ENCODE measurements at regions not wholly inside any gene's neighbourhood (a gene's known extent, or its start where the extent isn't known, plus 50 kb on each side); places are given as distances from the start of the nearest gene placed in this dataset.

DNA sequence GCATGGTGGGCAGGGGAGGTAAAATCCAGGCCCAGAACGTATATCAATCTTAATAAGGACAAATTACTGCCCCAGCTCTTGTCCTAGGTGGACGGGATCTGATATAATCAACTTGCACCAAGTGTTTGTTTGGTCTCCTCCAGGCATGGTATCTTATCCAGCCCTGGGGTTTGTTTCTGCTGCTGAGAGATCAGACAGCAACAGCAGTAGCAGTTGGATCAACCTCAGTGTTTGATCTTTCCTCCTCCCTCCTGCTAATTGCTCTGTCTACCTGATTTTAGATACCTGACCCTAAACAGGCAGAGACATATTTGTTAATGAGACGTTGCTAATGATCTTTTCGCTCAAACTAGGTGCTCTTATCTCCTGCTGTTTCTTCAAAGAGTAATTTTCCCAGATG is 100.4 kb upstream of the BACH2 start:
- H3K27me3 ChIP-seq (ENCODE audit: control insufficient read depth, insufficient read depth, low read length), result no peaks in the 10 kb centered on the region
- H3K36me3 ChIP-seq (ENCODE audit: control insufficient read depth, insufficient read depth, low read length), result no peaks in the 10 kb centered on the region
- H3K4me1 ChIP-seq (ENCODE audit: control insufficient read depth, insufficient read depth, low read length), result no peaks in the 10 kb centered on the region
- 63% methylated on average over 4 of the region's 4 CpGs for WGBS (ENCODE audit: insufficient coverage)
- H3K4me3 ChIP-seq (ENCODE audit: low read depth, low read length), result no peak overlapping the region
- DNase-seq (ENCODE audit: low read depth in 4 of 6, low spot score in 6 of 6), result no peak
- H3K9me3 ChIP-seq (ENCODE audit: control insufficient read depth, insufficient read depth, low read length), result no peaks in the 10 kb centered on the region
- H3K27ac ChIP-seq (ENCODE audit: low read depth, low read length), result no peak overlapping the region

GRCh38 chr6:90393232-90393884 is 96.7 kb upstream of the BACH2 start:
- peak in 4 of 6 donors; percentile 52 to 93 (median 68) for DNase-seq (ENCODE audit: low read depth in 4 of 6, low spot score in 6 of 6)
- no peaks in the 10 kb centered on the region for H3K9me3 ChIP-seq (ENCODE audit: control insufficient read depth, insufficient read depth, low read length)
- no peak overlapping the region for H3K4me3 ChIP-seq (ENCODE audit: low read depth, low read length)
- WGBS (ENCODE audit: insufficient coverage), result 46% methylated on average over 4 of the region's 7 CpGs
- no peaks in the 10 kb centered on the region for H3K36me3 ChIP-seq (ENCODE audit: control insufficient read depth, insufficient read depth, low read length)
- H3K27ac ChIP-seq (ENCODE audit: low read depth, low read length), result no peak overlapping the region
- no peaks in the 10 kb centered on the region for H3K27me3 ChIP-seq (ENCODE audit: control insufficient read depth, insufficient read depth, low read length)
- H3K4me1 ChIP-seq (ENCODE audit: control insufficient read depth, insufficient read depth, low read length), result no peaks in the 10 kb centered on the region

DNA sequence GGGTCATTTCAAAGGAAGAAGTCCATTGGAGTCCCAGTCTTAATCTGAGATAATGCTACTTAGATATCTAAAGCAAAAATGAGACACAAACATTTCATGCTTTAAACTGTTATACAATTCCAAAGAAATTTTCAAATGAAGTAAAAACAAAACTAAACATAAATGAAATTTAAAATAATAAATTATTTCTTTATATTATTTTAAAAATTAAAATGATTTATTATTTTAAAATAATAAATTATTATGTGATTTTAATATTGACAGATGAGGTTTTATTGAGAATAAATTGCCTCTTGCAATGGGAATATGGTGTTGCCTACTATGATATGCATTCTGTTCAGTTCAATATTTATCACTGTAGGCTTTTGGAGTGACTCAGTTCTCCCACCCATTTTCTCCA is 93.7 kb upstream of the BACH2 start:
- no peak for DNase-seq (ENCODE audit: low read depth in 4 of 6, low spot score in 6 of 6)
- no peak overlapping the region for H3K27ac ChIP-seq (ENCODE audit: low read depth, low read length)
- no peaks in the 10 kb centered on the region for H3K36me3 ChIP-seq (ENCODE audit: control insufficient read depth, insufficient read depth, low read length)

GRCh38 chr6:90388395-90388794 is 91.8 kb upstream of the BACH2 start:
- no peaks in the 10 kb centered on the region for H3K4me1 ChIP-seq (ENCODE audit: control insufficient read depth, insufficient read depth, low read length)
- H3K36me3 ChIP-seq (ENCODE audit: control insufficient read depth, insufficient read depth, low read length), result no peaks in the 10 kb centered on the region
- no peak overlapping the region for H3K4me3 ChIP-seq (ENCODE audit: low read depth, low read length)
- no peaks in the 10 kb centered on the region for H3K9me3 ChIP-seq (ENCODE audit: control insufficient read depth, insufficient read depth, low read length)
- DNase-seq (ENCODE audit: low read depth in 4 of 6, low spot score in 6 of 6), result no peak
- H3K27me3 ChIP-seq (ENCODE audit: control insufficient read depth, insufficient read depth, low read length), result no peaks in the 10 kb centered on the region
- WGBS (ENCODE audit: insufficient coverage), result no CpG with 5 or more reads among the region's 5 CpGs
- no peak overlapping the region for H3K27ac ChIP-seq (ENCODE audit: low read depth, low read length)

More for the DNA sequence above, 93.7 kb upstream of the BACH2 start:
- Histone ChIP-seq H3K9me3 (ENCODE audit: control insufficient read depth, insufficient read depth, low read length) (no peaks in the 10 kb centered on the region), H3K4me3 (ENCODE audit: low read depth, low read length) (no peak overlapping the region), H3K4me1 (ENCODE audit: control insufficient read depth, insufficient read depth, low read length) (no peaks in the 10 kb centered on the region), H3K27me3 (ENCODE audit: control insufficient read depth, insufficient read depth, low read length) (no peaks in the 10 kb centered on the region)

- WGBS (ENCODE audit: insufficient coverage), result no CpG with 5 or more reads among the region's 1 CpG
- Histone ChIP-seq H3K36me3 (ENCODE audit: control insufficient read depth, insufficient read depth, low read length) (no peaks in the 10 kb centered on the region), H3K27me3 (ENCODE audit: control insufficient read depth, insufficient read depth, low read length) (no peaks in the 10 kb centered on the region), H3K27ac (ENCODE audit: low read depth, low read length) (no peak overlapping the region), H3K4me3 (ENCODE audit: low read depth, low read length) (no peak overlapping the region), H3K4me1 (ENCODE audit: control insufficient read depth, insufficient read depth, low read length) (no peaks in the 10 kb centered on the region), H3K9me3 (ENCODE audit: control insufficient read depth, insufficient read depth, low read length) (no peaks in the 10 kb centered on the region)
- DNase-seq (ENCODE audit: low read depth in 4 of 6, low spot score in 6 of 6), result no peak
These were observed 91.2 kb upstream of the BACH2 start for GRCh38 chr6:90387826-90388225.

- no peaks in the 10 kb centered on the region for H3K36me3 ChIP-seq (ENCODE audit: control insufficient read depth, insufficient read depth, low read length)
- no peak for DNase-seq (ENCODE audit: low read depth in 4 of 6, low spot score in 6 of 6)
- H3K9me3 ChIP-seq (ENCODE audit: control insufficient read depth, insufficient read depth, low read length), result no peaks in the 10 kb centered on the region
- 86% methylated on average over 4 of the region's 5 CpGs for WGBS (ENCODE audit: insufficient coverage)
- H3K27me3 ChIP-seq (ENCODE audit: control insufficient read depth, insufficient read depth, low read length), result no peaks in the 10 kb centered on the region
- no peaks in the 10 kb centered on the region for H3K4me1 ChIP-seq (ENCODE audit: control insufficient read depth, insufficient read depth, low read length)
- H3K4me3 ChIP-seq (ENCODE audit: low read depth, low read length), result no peak overlapping the region
- H3K27ac ChIP-seq (ENCODE audit: low read depth, low read length), result no peak overlapping the region
These were observed 90.7 kb upstream of the BACH2 start for GRCh38 chr6:90387383-90387775.

- H3K36me3 ChIP-seq (ENCODE audit: control insufficient read depth, insufficient read depth, low read length), result no peaks in the 10 kb centered on the region
- no peaks in the 10 kb centered on the region for H3K9me3 ChIP-seq (ENCODE audit: control insufficient read depth, insufficient read depth, low read length)
- DNase-seq (ENCODE audit: low read depth in 4 of 6, low spot score in 6 of 6), result peak in 2 of 6 donors; percentile 53 to 55
- H3K4me3 ChIP-seq (ENCODE audit: low read depth, low read length), result no peak overlapping the region
- 24% methylated on average over 7 of the region's 10 CpGs for WGBS (ENCODE audit: insufficient coverage)
- H3K4me1 ChIP-seq (ENCODE audit: control insufficient read depth, insufficient read depth, low read length), result no peaks in the 10 kb centered on the region
- peaks cover 2% of the 10 kb centered on the region for H3K27me3 ChIP-seq (ENCODE audit: control insufficient read depth, insufficient read depth, low read length)
- no peak overlapping the region for H3K27ac ChIP-seq (ENCODE audit: low read depth, low read length)
These were observed 90.0 kb upstream of the BACH2 start for GRCh38 chr6:90386399-90387382.

GRCh38 chr6:90385759-90386313 is 89.2 kb upstream of the BACH2 start:
- no peak for DNase-seq (ENCODE audit: low read depth in 4 of 6, low spot score in 6 of 6)
- WGBS (ENCODE audit: insufficient coverage), result 100% methylated on average over 1 of the region's 1 CpG

GRCh38 chr6:90384720-90385119 is 88.1 kb upstream of the BACH2 start:
- Histone ChIP-seq H3K4me1 (ENCODE audit: control insufficient read depth, insufficient read depth, low read length) (no peaks in the 10 kb centered on the region), H3K4me3 (ENCODE audit: low read depth, low read length) (no peak overlapping the region), H3K9me3 (ENCODE audit: control insufficient read depth, insufficient read depth, low read length) (no peaks in the 10 kb centered on the region), H3K36me3 (ENCODE audit: control insufficient read depth, insufficient read depth, low read length) (no peaks in the 10 kb centered on the region), H3K27me3 (ENCODE audit: control insufficient read depth, insufficient read depth, low read length) (peaks cover 2% of the 10 kb centered on the region), H3K27ac (ENCODE audit: low read depth, low read length) (no peak overlapping the region)
- DNase-seq (ENCODE audit: low read depth in 4 of 6, low spot score in 6 of 6), result no peak
- 78% methylated on average over 2 of the region's 5 CpGs for WGBS (ENCODE audit: insufficient coverage)

More at GRCh38 chr6:90385759-90386313, 89.2 kb upstream of the BACH2 start:
- Histone ChIP-seq H3K4me3 (ENCODE audit: low read depth, low read length) (no peak overlapping the region), H3K27me3 (ENCODE audit: control insufficient read depth, insufficient read depth, low read length) (peaks cover 2% of the 10 kb centered on the region), H3K9me3 (ENCODE audit: control insufficient read depth, insufficient read depth, low read length) (no peaks in the 10 kb centered on the region), H3K4me1 (ENCODE audit: control insufficient read depth, insufficient read depth, low read length) (no peaks in the 10 kb centered on the region), H3K27ac (ENCODE audit: low read depth, low read length) (no peak overlapping the region), H3K36me3 (ENCODE audit: control insufficient read depth, insufficient read depth, low read length) (no peaks in the 10 kb centered on the region)

Measured in spinal cord (tissue), 9 donors.